AG04450 (cell line): ENCODE measurements at regions not wholly inside any gene's neighbourhood (a gene's known extent, or its start where the extent isn't known, plus 50 kb on each side); places are given as distances from the start of the nearest gene placed in this dataset.
A peak's percentile ranks its signal among the peaks of the same experiment; 100 is the strongest.

Experiments
- CTCF ChIA-PET: fragments of 300-600, 350-600 bp; formaldehyde crosslinking; extraction: SDS; loops from one replicate; lab custom pipeline; 2022; ENCODE audit warnings: antibody characterized with exemption, inconsistent platforms; lab: Charles Lee
- POLR2A ChIA-PET: fragments of 350-600 bp; formaldehyde crosslinking; extraction: SDS; loops from one replicate; lab custom pipeline; 2021; ENCODE audit warnings: antibody characterized with exemption, inconsistent platforms; lab: Yijun Ruan, JAX
- DNase-seq: peaks from one replicate; pipeline ENCODE4 v3.0.0-alpha.2; 2011; ENCODE audit warnings: low read depth, low spot score
- H3K27ac ChIP-seq: one replicate; pipeline ENCODE4 v1.5.1; 2012; ENCODE audit warnings: low read depth, low read length, control low read depth
- H3K27me3 ChIP-seq: one replicate; pipeline ENCODE4 v1.6.0; 2012; ENCODE audit warnings: low read length; ENCODE audit not compliant: control insufficient read depth, insufficient read depth
- H3K4me3 ChIP-seq: 2 replicates; pipeline ENCODE4 v1.5.1; 2011; ENCODE audit warnings: mild to moderate bottlenecking, low read depth, low read length, control low read depth
- H3K9me3 ChIP-seq: 2 replicates; pipeline ENCODE4 v1.5.1; 2012; ENCODE audit warnings: low read length; ENCODE audit not compliant: control insufficient read depth, insufficient read depth
- CTCF ChIP-seq: IDR thresholded peaks from 2 replicates; pipeline ENCODE4 v1.5.1; 2011; ENCODE audit warnings: low read depth, low read length, control low read depth, inconsistent platforms

- DNase-seq = no peak
- no peak overlapping the region for H3K4me3 ChIP-seq
- no peak overlapping the region for H3K27ac ChIP-seq
- ChIA-PET POLR2A (no interaction called here), CTCF (interaction anchor here (2.2 kb wide), 1 partner anchor 21 kb away, joined by 5 read pairs; no protein-coding TSS in a partner anchor)
- TF ChIP-seq CTCF = no peak
- H3K27me3 ChIP-seq = peaks cover 31% of the 10 kb centered on the region
- peaks cover 4% of the 10 kb centered on the region; the same call in 1 of the 2 replicates for H3K9me3 ChIP-seq
Observed at GRCh38 chr21:31560479-31560878, 99.0 kb upstream of the SOD1 start.

- ChIA-PET POLR2A (no interaction called here), CTCF (interaction anchor here (0.6 to 1.2 kb wide), 4 partner anchors 21 to 398 kb away, joined by 3 to 6 read pairs (median 3); no protein-coding TSS in a partner anchor)
- peak overlapping the region; percentile 36 for H3K4me3 ChIP-seq
- H3K27me3 ChIP-seq = peaks cover 31% of the 10 kb centered on the region
- DNase-seq = peak; percentile 42
- no peak overlapping the region for H3K27ac ChIP-seq
- H3K9me3 ChIP-seq = peaks cover 4% of the 10 kb centered on the region; the same call in 1 of the 2 replicates
- TF ChIP-seq CTCF = no peak
Observed at GRCh38 chr21:31559368-31560119, 99.9 kb upstream of the SOD1 start.

- Histone ChIP-seq H3K9me3 (peaks cover 4% of the 10 kb centered on the region; the same call in 1 of the 2 replicates), H3K27ac (no peak overlapping the region), H3K27me3 (peaks cover 31% of the 10 kb centered on the region), H3K4me3 (peak overlapping the region; percentile 36; the same call in 1 of the 2 replicates)
- CTCF ChIA-PET = interaction anchor here (0.6 to 1.2 kb wide), 4 partner anchors 21 to 397 kb away, joined by 3 to 6 read pairs (median 3); no protein-coding TSS in a partner anchor
- POLR2A ChIA-PET = no interaction called here
- TF ChIP-seq CTCF = no peak
- DNase-seq = peak; percentile 30
Observed at GRCh38 chr21:31558962-31559367, 100.5 kb upstream of the SOD1 start.

GRCh38 chr21:31558189-31558961 is 101.1 kb upstream of the SOD1 start:
- POLR2A ChIA-PET = no interaction called here
- no peak for TF ChIP-seq CTCF

More at GRCh38 chr21:31558189-31558961, 101.1 kb upstream of the SOD1 start:
- Histone ChIP-seq H3K27ac (no peak overlapping the region), H3K4me3 (peak overlapping the region; percentile 36; the same call in 1 of the 2 replicates), H3K27me3 (peaks cover 31% of the 10 kb centered on the region), H3K9me3 (peaks cover 4% of the 10 kb centered on the region; the same call in 1 of the 2 replicates)
- CTCF ChIA-PET = interaction anchor here (0.9 to 2.1 kb wide), 3 partner anchors 23 to 211 kb away, joined by 3 to 8 read pairs (median 3); no protein-coding TSS in a partner anchor
- no peak for DNase-seq
